Stimulated activated naive CD4-positive, alpha-beta T cell treated with Interleukin-2 at 50 U/mL for 16 hours (primary cell): ENCODE measurements at regions not wholly inside any gene's neighbourhood (a gene's known extent, or its start where the extent isn't known, plus 50 kb on each side); places are given as distances from the start of the nearest gene placed in this dataset.
"Not testable (repeated sequence)": the region's sequence is repeated elsewhere in the genome, so short reads cannot be mapped to it uniquely, and the experiment has no call there.

Experiments used
- DNase-seq: peaks from one replicate; lab custom pipeline; 2025; lab: John Stamatoyannopoulos, UW

DNA sequence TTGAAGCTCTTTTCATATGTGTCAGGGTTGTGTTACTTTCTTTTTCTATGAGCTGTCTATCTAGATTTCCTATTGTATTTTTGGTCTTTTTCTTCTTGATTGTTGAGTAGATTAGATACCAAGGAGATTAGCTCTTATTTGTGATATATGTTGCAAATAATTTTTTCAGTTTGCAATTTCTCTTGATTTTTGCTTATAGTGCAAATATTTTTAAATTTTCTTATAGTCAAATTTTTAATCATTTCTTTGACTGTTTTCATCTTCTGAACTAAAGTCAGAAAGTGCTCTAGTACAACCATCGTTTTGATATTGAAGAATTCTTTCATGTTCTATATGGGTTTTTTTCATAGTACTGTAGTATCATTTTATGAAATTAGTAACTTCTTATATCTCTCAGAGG lies 193.7 kb downstream of the OSTF1 start:
- no peak for DNase-seq

DNA sequence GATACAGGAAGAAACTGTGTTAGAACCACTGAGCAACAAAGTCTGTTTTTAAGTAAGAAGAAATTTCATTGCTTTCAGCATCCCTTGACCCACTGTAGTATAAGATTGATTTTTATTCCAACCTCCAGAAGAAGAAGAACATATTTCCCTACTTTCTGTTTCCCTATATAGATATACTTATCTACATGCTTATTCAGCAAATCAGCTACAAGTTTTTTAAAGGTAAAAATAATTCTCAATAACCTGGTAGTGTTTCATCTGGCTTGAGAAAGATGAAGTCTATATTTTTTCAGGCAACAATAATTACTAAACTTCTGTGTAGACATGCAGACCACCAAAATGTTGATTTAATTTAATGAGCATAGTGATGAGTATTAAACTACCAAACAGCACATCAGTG lies 201.0 kb downstream of the OSTF1 start:
- DNase-seq = no peak

DNA sequence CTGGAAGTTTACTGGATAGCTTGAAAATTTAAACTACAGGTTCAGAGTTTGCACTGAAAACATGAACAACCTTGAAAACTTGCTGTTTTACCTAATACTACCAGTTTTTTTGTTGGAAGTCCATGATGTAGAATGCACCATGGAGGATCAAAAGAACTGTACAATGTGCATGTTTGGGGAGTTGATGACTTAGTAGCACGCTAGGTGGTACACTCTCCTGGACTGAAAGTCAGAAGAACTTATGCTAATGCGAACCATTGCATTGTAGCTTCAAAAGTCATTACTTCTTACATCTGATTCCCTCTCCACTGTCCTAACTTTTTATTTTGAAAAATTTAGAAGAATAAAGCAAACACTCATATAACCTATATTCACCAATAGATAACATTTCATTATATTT lies 211.0 kb downstream of the OSTF1 start:
- DNase-seq = no peak

DNA sequence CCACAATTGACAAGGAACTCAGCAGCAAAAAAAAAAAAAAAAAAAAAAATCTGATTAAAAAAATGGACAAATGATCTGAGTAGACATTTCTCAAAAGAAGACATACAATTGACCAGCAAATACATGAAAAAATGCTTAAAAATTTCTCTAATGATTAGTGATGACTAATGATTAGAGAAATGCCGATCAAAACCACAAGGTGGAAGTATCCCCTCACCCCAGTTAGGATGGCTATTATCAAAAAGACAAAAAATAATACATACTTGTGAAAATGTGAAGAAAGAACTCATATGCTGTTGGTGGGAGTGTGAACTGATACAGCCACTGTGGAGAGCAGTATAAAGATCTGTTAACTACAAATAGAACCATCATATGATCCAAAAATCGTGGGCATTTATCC lies 245.3 kb downstream of the OSTF1 start:
- DNase-seq = no peak

DNA sequence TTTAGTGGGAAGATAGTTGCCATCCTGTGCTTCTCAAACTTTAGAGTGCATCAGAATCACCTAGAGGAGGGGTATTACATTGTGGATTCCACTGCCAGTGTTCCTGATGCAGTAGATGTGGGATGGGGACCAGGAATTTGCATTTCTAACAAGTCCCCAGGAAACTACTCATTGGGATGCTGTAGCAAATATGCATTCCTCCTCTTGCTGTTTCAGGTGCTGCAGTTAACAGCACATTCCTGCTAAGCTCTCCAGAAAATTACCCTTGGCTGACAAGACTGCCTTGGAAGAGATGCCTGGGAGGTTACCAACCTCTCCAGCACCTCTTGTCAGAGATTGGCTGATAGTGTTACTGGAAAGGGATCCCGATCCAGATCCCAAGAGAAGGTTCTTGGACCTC lies 270.5 kb downstream of the OSTF1 start:
- no peak for DNase-seq

DNA sequence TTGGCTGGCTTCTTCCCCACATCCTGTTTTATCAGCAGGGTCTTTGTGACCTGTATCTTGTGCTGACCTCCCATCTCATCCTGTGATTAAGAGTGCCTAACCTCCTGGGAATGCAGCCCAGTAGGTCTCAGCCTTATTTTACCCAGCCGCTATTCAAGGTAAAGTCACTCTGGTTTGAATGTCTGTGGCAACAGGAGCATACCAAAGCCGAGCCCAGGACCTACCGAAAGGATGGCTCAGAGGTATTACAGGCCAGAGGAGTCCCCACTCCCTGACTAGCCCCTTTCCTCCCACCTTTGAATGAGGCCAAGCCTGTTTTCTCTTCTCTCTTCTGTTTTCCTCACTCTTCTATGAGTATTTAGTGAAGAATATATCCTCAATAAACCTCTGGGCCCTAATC lies 271.3 kb downstream of the OSTF1 start:
- DNase-seq = no peak

DNA sequence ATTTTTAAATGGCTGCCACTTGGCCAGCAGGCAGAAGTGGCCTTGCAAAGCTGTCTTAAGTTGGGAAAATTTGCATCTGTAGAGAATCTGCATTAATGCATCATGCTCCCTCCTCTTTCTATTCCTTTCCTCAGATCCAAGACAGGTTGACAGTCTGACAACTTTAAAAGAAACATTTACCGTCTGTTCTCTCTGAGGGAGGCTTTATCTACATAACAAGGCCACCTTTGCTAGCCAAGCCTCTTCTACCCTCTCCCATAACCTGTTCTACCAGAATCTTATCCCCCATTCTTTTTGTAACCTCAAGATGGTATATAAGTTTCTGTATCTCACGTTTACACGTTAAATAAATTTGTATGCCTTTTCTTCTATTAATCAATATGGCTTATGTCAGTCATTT lies 271.9 kb downstream of the OSTF1 start:
- DNase-seq = no peak

DNA sequence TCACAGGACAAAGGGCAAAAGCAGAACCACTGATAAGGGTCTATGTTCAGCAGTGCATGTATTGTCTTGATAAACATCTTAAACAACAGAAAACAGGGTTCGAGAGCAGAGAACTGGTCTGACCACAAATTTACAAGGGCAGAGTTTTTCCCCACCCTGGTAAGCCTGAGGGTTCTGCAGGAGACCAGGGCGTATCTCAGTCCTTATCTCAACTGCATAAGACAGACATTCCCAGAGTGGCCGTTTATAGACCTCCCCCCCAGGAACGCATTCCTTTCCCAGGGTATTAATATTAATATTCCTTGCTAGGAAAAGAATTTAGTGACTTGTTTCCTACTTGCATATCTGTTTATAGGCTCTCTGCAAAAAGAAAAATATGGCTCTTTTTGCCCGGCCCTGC lies 274.1 kb downstream of the OSTF1 start:
- DNase-seq = not testable (repeated sequence)

DNA sequence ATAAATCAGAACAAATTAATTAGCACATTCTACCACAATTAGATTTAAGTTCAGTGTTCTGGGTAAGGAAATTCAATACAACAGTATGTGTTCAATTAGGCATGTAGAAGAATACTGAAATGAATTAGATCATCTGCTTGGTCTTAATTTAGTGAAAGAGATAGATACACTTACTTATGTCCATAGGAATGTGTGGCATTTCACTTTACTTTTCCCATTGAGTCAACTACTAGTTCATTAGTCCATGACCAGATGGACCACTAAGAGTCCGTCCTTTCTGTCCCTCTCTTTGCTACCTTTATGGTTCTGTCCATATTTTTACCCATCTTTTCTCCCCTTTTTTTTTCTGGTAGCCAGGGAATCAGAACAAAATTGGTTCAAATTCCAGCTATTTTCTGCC lies 276.9 kb downstream of the OSTF1 start:
- no peak for DNase-seq

DNA sequence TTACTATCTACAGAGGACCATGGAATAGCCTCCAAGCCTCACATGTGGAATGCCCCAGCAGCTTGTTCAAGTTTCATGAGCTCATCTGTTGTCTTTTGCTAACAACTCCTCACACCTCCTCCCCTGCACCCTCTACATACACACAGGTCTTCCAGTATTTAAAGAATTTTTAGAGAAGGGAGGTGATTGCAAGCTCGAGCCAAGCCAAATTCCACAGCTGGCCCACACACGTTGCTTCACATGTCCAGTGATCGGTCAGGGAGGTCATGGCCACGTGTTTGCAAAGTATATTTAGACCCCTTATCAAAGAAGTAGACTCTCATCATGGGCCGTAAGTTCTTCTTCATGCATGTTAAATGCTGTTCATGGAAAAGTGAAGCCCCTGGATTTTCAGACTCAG lies 281.7 kb downstream of the OSTF1 start:
- no peak for DNase-seq

DNA sequence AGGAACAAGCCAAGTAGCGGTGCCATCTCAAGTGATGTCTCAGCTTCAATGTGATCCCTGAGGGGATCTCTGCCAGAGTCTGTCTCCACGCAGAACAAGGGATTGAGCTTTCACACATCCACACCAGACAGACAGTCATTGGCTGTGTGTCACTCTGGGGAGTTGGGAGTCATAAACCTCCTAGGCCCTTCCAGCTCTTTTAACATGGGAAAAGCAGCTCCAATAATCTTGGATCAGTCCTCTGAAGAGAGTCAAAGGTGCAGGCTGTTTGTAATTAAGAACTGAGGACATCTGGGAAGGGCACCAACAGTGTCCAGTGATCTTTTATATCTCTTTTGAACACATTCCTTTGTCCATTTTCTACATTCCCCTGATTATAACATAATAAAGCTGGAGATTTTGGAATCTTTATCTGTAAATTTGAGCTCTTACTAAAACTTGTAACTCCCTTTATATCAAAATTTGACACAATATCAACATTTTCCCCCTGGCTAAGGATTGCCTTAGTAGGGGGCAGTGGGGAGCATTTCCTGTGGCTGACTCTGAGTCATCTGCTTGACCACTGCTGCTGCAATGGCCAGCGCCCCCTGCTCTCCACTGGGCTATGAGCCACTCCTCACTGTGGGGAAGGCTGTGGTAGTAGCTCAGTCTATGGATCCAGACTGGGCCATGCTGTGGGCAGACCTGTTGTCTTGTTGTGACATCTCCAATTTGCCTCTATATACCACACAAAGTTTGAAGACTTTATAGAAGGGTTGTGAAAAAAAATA lies 284.4 kb downstream of the OSTF1 start:
- no peak for DNase-seq

DNA sequence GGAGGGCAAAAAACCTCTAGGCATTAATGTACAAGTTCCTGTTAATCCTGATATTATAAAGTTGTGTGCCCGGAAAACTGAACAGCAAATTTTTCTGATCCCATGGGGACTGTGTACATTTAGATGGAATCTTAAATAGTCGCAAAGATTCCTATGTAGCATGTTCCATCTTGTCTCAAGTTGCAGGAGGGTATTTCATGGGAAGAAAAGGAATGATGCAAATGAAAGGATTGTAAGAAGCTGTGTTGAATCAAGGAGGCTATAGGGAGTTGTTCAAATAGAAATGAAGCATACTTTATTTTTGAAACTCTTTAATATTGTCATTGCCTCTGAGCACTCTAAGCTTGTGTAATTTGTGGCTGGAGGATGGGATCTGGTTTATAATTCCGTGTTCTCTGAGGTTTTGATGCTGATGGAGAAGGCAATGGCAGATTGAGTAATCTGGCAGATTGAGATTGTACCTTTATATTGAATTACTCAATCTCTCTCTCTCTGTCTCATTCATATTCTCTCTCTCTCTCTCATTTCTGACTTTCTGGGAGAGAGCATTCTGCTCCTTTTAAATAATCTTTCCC lies 288.5 kb downstream of the OSTF1 start:
- DNase-seq = no peak

DNA sequence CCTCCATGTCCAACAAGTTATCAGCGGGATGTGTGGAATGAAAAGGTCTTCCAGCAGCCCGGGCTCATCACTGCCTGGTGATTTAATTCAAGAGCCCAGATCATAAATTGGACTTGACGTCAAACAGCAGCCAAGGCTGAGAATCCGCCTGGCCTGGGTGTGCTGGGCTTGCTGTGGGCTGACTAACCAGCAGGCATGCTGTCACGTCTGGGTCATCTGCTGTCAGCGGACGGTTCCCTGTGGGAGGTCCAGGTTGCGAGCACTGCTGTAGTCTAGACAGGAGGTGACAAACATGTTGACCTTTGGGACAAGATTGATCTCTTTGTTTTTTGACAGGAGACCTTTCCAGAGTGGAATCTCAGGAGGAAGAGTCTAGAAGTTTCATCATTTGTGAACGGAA lies 289.7 kb downstream of the OSTF1 start:
- DNase-seq = no peak

DNA sequence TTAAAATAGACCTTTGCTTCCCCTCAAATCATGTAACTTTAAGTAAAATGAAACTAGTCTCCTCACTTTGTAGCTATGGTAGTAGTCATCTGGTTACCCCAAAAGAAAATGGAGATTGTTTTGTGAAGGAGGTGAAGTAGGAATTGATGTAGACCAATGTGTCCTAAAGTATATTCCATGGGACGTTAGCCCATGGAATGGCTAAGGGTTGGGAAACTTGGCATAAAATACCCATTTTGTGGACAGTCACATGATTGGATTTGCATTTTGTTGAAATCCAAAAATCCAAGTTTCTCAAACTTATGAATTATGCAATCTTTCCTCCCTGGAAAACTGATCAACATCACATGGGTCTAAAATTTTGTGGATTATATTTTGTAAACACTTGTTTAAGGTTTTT lies 290.6 kb downstream of the OSTF1 start:
- no peak for DNase-seq

DNA sequence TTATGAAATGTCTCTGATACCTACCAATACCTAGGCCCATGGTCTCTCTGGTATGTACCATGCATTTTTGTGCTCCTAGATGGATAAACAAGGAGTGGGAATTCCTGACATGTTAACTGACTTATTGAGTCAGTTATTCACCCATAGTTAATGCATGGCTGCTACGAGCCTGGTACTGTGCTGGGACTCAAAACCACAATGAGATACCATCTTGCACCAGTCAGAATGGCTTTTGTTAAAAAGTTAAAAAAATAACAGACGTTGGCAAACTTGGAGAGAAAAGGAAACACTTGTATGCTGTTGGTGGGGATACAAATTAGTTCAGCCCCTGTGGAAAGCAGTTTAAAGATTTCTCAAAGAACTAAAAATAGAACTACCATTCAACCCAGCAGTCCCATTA lies 293.8 kb downstream of the OSTF1 start:
- DNase-seq = no peak

DNA sequence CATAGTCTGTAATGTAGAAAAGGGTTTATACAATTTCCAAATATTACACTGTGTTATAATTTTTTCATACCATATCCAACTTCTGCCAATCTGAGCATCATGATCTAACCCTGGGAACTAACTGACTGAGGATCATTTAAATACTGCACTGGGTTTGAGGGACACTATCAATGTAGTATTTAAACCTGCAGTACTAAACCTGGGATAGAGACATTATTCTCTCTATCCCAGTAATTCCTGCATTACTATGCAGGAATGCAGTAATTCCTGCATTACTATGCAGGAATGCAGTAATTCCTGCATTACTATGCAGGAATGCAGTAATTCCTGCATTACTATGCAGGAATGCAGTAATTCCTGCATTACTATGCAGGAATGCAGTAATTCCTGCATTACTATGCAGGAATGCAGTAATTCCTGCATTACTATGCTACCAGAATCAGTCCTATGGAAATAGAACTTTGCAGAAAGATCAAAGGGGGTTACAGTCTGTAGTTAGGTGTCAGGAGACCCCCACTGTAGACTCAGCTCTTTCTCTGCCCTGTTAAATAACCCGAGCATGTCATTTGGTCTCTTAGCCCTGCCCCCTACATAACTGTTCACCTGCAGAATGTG lies 295.2 kb downstream of the OSTF1 start:
- not testable (repeated sequence) for DNase-seq

DNA sequence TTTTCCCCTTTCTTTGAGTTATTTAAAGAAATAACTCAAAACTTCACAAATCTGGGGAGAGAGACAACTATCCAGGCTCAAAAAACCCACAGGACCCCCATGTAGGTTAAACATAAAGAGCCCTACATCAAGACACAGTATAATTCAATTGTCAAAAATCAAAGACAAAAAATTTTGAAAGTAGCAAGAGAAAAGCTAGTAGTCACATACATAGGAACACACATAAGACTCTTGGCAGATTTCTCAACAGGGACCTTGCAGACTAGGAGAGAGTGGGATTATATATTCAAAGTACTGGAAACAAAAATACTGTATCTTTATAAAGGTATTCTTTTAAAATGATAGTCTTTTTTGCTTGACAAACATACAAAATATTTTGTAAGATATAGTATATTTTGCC lies 296.9 kb downstream of the OSTF1 start:
- no peak for DNase-seq

DNA sequence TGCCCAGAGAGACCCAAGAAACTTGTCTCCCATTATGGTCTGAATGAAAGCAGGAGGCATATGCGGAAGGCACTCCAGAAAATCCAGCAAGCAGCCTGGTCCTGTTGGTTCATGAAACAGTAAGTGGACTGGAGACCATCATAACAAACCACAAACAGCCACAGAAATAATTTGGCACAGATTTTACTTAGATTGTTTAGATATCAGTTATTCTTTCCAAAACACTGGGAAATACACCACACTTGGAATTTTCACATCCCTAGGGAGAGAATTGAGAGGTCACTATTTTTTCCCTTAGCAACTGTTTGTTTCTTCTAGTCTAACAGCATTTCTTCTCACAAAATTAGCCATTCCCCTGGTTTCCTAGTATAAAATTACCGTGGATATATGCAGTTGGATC lies 300.8 kb downstream of the OSTF1 start:
- DNase-seq = no peak

DNA sequence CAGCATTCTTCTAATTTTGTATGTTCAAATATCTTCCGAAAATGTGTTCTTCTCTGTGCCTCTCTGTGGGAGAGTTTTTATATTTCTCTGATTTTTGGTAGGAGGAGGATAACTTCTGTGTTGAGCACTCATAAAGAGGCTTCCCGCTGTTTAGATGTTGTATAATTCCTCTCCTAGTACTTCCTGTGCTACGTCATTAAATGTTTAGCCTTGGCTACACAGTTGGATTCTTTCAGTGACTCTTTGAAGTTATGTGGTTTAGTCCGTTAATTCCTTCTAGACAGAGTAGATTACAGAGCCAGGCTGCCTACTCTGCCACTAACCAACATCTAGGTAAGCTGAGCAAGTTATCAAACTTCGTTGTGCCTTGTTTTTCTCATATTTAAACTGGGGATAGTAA lies 302.6 kb downstream of the OSTF1 start:
- no peak for DNase-seq

DNA sequence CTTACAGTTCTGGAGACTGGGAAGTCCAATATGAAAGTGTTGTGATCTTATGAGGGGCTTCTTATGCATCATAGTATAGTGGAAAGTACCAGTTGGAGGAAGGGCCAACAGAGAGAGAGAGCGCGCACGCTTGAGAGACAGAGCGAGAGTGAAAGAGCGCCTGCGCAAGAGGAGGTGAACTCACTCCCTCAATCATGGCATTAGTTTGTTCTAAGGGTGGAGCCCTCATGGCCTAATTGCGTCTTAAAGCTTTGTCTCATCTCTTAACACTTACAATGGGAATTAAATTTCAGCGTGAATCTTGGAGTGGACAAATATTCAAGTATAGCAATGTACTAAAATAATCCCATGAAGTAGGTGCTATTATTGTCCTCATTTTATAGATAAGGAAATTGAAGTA lies 303.2 kb downstream of the OSTF1 start:
- no peak for DNase-seq

DNA sequence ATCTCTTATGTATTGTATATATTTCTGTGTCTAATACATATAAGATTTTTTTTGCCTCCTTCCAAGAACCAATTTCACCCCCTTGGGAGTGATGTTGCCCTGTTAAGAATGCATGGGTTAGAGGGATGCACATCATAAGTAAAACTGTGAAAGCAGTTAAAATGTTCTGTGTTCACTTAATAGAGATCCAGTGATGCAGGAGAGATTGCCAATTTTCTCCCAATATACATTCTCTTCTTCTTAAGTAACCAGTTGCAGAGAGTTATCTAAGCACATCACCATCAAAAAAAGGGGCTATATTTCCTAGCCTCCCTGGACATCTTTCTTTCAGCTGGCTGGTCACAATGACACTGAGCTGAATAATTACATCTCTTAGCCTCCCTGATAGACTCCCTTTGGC lies 307.0 kb downstream of the OSTF1 start:
- no peak for DNase-seq

DNA sequence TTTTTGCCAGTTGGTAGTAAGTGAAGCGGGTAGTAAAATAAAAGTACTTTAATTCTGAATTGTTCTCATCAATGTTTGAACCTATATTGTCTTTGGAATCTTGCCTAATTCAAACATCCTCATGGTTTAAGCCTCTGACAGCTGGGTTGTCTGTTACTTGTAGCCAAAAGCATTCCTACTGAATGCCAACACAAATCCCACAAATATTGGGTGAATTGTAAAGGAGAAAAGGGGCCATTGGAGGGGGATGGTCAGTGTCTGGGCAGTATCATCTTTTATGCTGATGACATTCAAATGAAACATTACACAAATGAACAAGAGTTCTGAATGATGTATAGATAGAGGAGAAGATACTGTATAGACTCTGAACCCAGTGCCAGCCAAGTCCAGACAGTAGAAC lies 309.5 kb downstream of the OSTF1 start:
- no peak for DNase-seq

DNA sequence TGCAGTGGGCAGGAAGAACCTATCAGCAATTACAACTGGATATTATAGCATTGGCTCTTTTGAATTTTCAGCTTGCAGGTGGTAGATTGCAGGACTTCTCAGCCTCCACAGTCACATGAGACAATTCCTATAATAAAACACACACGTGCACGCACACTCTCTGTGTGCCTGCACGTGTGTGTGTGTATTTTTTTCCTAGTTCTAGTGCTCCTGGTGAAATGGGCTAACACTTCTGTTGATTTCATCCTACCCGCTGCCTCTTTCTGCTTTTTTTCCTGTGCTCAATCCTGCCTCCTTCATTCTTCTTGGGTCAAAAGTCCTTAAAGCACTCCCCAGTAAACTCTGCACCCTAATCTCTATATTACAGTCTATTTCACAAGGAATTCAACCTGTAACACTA lies 320.1 kb downstream of the OSTF1 start:
- no peak for DNase-seq

DNA sequence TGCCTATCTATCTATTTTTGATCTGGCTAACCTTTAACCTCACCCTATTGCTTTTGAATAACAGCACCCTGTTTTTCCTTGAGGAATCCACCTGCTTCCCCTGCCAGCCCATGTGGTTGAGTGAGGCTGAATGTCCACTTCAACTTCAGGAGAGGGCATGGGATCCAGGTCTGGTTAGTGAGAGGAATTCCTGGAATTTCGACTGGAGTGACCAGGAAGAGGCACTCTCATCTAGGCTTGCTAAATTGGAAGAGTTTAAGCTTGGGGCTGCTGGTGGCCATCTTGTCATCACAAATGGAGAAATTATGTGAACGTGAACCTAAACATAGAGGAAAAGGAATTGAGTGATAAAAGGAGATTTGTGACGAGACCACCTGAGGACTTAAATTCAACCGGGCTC lies 322.1 kb downstream of the OSTF1 start:
- DNase-seq = no peak
